Liver (tissue), 8 donors: ENCODE measurements at regions not wholly inside any gene's neighbourhood (a gene's known extent, or its start where the extent isn't known, plus 50 kb on each side); places are given as distances from the start of the nearest gene placed in this dataset.

ENCODE experiments used
- DNase-seq: peaks from one replicate; pipeline ENCODE4 v3.0.0-alpha.2; 2017; ENCODE audit warnings: low spot score
- H3K27ac ChIP-seq, 2 donors: one replicate each; pipeline ENCODE4 v1.7.0; 2013; ENCODE audit warnings: inconsistent platforms in 2 of 2, low read length in 2 of 2, control low read depth in 1 of 2, low read depth in 1 of 2, mild to moderate bottlenecking in 1 of 2
- H3K27me3 ChIP-seq, 4 donors: one replicate each; pipeline versions ENCODE4 v1.6.1 to v1.7.0; 2013; ENCODE audit warnings: low read length in 3 of 4, inconsistent platforms in 1 of 4, mild to moderate bottlenecking in 1 of 4, moderate library complexity in 1 of 4; ENCODE audit not compliant: control insufficient read depth in 4 of 4, insufficient read depth in 4 of 4
- H3K36me3 ChIP-seq, 4 donors: one replicate each; pipeline versions ENCODE4 v1.6.1 to v1.7.0; 2013; ENCODE audit warnings: low read length in 3 of 4, mild to moderate bottlenecking in 3 of 4, low read depth in 1 of 4, moderate library complexity in 1 of 4; ENCODE audit not compliant: control insufficient read depth in 4 of 4, insufficient read depth in 3 of 4
- H3K4me1 ChIP-seq, 4 donors: one replicate each; pipeline versions ENCODE4 v1.6.1 to v1.7.0; 2013; ENCODE audit warnings: low read length in 3 of 4, mild to moderate bottlenecking in 3 of 4, moderate library complexity in 1 of 4; ENCODE audit not compliant: control insufficient read depth in 4 of 4, insufficient read depth in 4 of 4
- H3K4me3 ChIP-seq, 3 donors: one replicate each; pipeline versions ENCODE4 v1.6.1 to v1.7.0; 2013; ENCODE audit warnings: low read length in 3 of 3, control low read depth in 1 of 3, low read depth in 1 of 3, mild to moderate bottlenecking in 1 of 3
- H3K9ac ChIP-seq, 2 donors: one replicate each; pipeline ENCODE4 v1.7.0; 2013; ENCODE audit warnings: low read length in 2 of 2, mild to moderate bottlenecking in 2 of 2, moderate library complexity in 2 of 2, control low read depth in 1 of 2, low read depth in 1 of 2
- H3K9me3 ChIP-seq, 4 donors: one replicate each; pipeline versions ENCODE4 v1.6.1 to v1.7.0; 2013; ENCODE audit warnings: low read length in 3 of 4; ENCODE audit not compliant: control insufficient read depth in 4 of 4
- ATF3 ChIP-seq: IDR thresholded peaks from 2 replicates; pipeline ENCODE4 v1.6.1; 2016; ENCODE audit warnings: antibody characterized with exemption
- CTCF ChIP-seq: fragments of 150-350 bp; IDR thresholded peaks from 2 replicates; pipeline ENCODE4 v1.5.1; 2017; ENCODE audit warnings: improper control_type of control experiment, low read depth, low read length; ENCODE audit not compliant: missing input control
- EGR1 ChIP-seq, 2 donors: IDR thresholded peaks; 2 replicates each; pipeline ENCODE4 v1.6.1; 2016 to 2018; ENCODE audit warnings: antibody characterized with exemption in 2 of 2, low read depth in 2 of 2
- FOXA1 ChIP-seq: IDR thresholded peaks from 2 replicates; pipeline ENCODE4 v1.6.1; 2016; ENCODE audit warnings: antibody characterized with exemption
- FOXA2 ChIP-seq: IDR thresholded peaks from 2 replicates; pipeline ENCODE4 v1.6.1; 2016; ENCODE audit warnings: antibody characterized with exemption
- GABPA ChIP-seq, 2 donors: IDR thresholded peaks in 1 of 2; conservative IDR thresholded peaks in 1 of 2; 2 replicates each; pipeline ENCODE4 v1.6.1; 2016; ENCODE audit warnings: antibody characterized with exemption in 2 of 2, mild to moderate bottlenecking in 1 of 2, moderate library complexity in 1 of 2
- HNF4A ChIP-seq, 2 donors: conservative IDR thresholded peaks; 2 replicates each; pipeline ENCODE4 v1.6.1; 2016; ENCODE audit warnings: antibody characterized with exemption in 2 of 2, mild to moderate bottlenecking in 2 of 2
- HNF4G ChIP-seq: IDR thresholded peaks from 2 replicates; pipeline ENCODE4 v1.6.1; 2016; ENCODE audit warnings: antibody characterized with exemption
- JUND ChIP-seq, 2 donors: IDR thresholded peaks; 2 replicates each; pipeline ENCODE4 v1.6.1; 2016; ENCODE audit warnings: antibody characterized with exemption in 2 of 2
- MAX ChIP-seq: IDR thresholded peaks from 2 replicates; pipeline ENCODE4 v1.6.1; 2016; ENCODE audit warnings: antibody characterized with exemption
- NR2F2 ChIP-seq: IDR thresholded peaks from 2 replicates; pipeline ENCODE4 v1.6.1; 2016; ENCODE audit warnings: antibody characterized with exemption
- REST ChIP-seq: IDR thresholded peaks from 2 replicates; pipeline ENCODE4 v1.6.1; 2016; ENCODE audit warnings: antibody characterized with exemption, mild to moderate bottlenecking
- RXRA ChIP-seq, 2 donors: IDR thresholded peaks; 2 replicates each; pipeline ENCODE4 v1.6.1; 2017 to 2018; ENCODE audit warnings: antibody characterized with exemption in 2 of 2, mild to moderate bottlenecking in 1 of 2
- SP1 ChIP-seq: IDR thresholded peaks from 2 replicates; pipeline ENCODE4 v1.6.1; 2018; ENCODE audit warnings: antibody characterized with exemption, mild to moderate bottlenecking
- TAF1 ChIP-seq: conservative IDR thresholded peaks from 2 replicates; pipeline ENCODE4 v1.6.1; 2016; ENCODE audit warnings: antibody characterized with exemption, mild to moderate bottlenecking
- YY1 ChIP-seq: IDR thresholded peaks from 2 replicates; pipeline ENCODE4 v1.6.1; 2016; ENCODE audit warnings: antibody characterized with exemption, mild to moderate bottlenecking
- WGBS: extraction: QIAGEN DNeasy Blood & Tissue Kit; methylation state at CpG from one replicate; pipeline ENCODE4 v1.1.7; 2013; 5-methylcytosine and 5-hydroxymethylcytosine counted together
- donor health status: healthy.
- donor health status: healthy.
- donor health status: healthy.
- donor health status: healthy.
- donor health status: healthy.

GRCh38 chr5:114174837-114175236 is 187.0 kb upstream of the KCNN2 start:
- Histone ChIP-seq H3K4me1 (no peaks in the 10 kb centered on the region), H3K4me3 (no peak overlapping the region), H3K27ac (no peak overlapping the region), H3K36me3 (no peaks in the 10 kb centered on the region), H3K27me3 (no peaks in the 10 kb centered on the region), H3K9me3 (no peaks in the 10 kb centered on the region), H3K9ac (no peak overlapping the region)
- 64% methylated on average over 1 of the region's 1 CpG for WGBS
- DNase-seq = no peak
- TF ChIP-seq ATF3 (no peak), RXRA (IDR thresholded peaks at IDR 0.05) (no peak), GABPA (IDR thresholded peaks at IDR 0.05 in 1 of 2, conservative IDR thresholded peaks at IDR 0.05 in 1 of 2) (no peak), TAF1 (no peak), CTCF (no peak), JUND (IDR thresholded peaks at IDR 0.05) (no peak), SP1 (no peak), EGR1 (IDR thresholded peaks at IDR 0.05; ENCODE audit: low read depth in 2 of 2) (no peak), FOXA2 (no peak), FOXA1 (no peak), NR2F2 (no peak), HNF4A (conservative IDR thresholded peaks at IDR 0.05) (no peak), REST (no peak), HNF4G (no peak)

GRCh38 chr5:114176356-114176755 is 185.5 kb upstream of the KCNN2 start:
- no peak for TF ChIP-seq NR2F2
- no peak for TF ChIP-seq RXRA (IDR thresholded peaks at IDR 0.05)
- TF ChIP-seq JUND (IDR thresholded peaks at IDR 0.05) = no peak
- TF ChIP-seq MAX = no peak
- no peak for TF ChIP-seq EGR1 (IDR thresholded peaks at IDR 0.05; ENCODE audit: low read depth in 2 of 2)
- TF ChIP-seq ATF3 = no peak
- TF ChIP-seq FOXA2 = no peak
- TF ChIP-seq SP1 = no peak
- TF ChIP-seq YY1 = no peak
- TF ChIP-seq CTCF = no peak
- H3K36me3 ChIP-seq = no peaks in the 10 kb centered on the region
- H3K9ac ChIP-seq = no peak overlapping the region
- DNase-seq = no peak
- H3K4me3 ChIP-seq = no peak overlapping the region
- no peaks in the 10 kb centered on the region for H3K4me1 ChIP-seq
- no peaks in the 10 kb centered on the region for H3K9me3 ChIP-seq
- H3K27me3 ChIP-seq = no peaks in the 10 kb centered on the region
- no peak overlapping the region for H3K27ac ChIP-seq
